Neural cell (in vitro differentiated cells): ENCODE measurements at regions not wholly inside any gene's neighbourhood (a gene's known extent, or its start where the extent isn't known, plus 50 kb on each side); places are given as distances from the start of the nearest gene placed in this dataset.

Experiments
- H2AFZ ChIP-seq: fragments of 200-600, 300-800 bp; sonication (generic), shearing (Covaris generic); 2 replicates; pipeline ENCODE4 v1.6.0; 2014; ENCODE audit warnings: low read depth, mild to moderate bottlenecking, antibody characterized with exemption, low read length, moderate library complexity
- H3F3A ChIP-seq: fragments of 200-600 bp; shearing (Covaris generic); 2 replicates; pipeline ENCODE4 v1.6.1; 2016; ENCODE audit warnings: mild to moderate bottlenecking, moderate library complexity, mixed read lengths, antibody characterized with exemption, low read length; ENCODE audit not compliant: insufficient read depth, poor library complexity, severe bottlenecking
- H3K27ac ChIP-seq: fragments of 200-600, 300-800 bp; sonication (generic), shearing (Covaris generic); 2 replicates; pipeline ENCODE4 v1.5.1; 2014; ENCODE audit warnings: mild to moderate bottlenecking, low read length, moderate library complexity
- H3K27me3 ChIP-seq: fragments of 300-800, 200-600 bp; sonication (generic), shearing (Covaris generic); 2 replicates; pipeline ENCODE4 v1.6.0; 2014; ENCODE audit warnings: mild to moderate bottlenecking, low read depth, low read length, moderate library complexity; ENCODE audit not compliant: insufficient read depth
- H3K36me3 ChIP-seq: fragments of 300-800, 200-600 bp; sonication (generic), shearing (Covaris generic); 2 replicates; pipeline ENCODE4 v1.5.1; 2014; ENCODE audit warnings: mild to moderate bottlenecking, antibody characterized with exemption, low read length, moderate library complexity; ENCODE audit not compliant: insufficient read depth
- H3K4me2 ChIP-seq: fragments of 300-800, 200-600 bp; sonication (generic), shearing (Covaris generic); 2 replicates; pipeline ENCODE4 v1.6.0; 2014; ENCODE audit warnings: mild to moderate bottlenecking, low read length
- H3K4me3 ChIP-seq: fragments of 300-800, 200-600 bp; sonication (generic), shearing (Covaris generic); 2 replicates; pipeline ENCODE4 v1.5.1; 2014; ENCODE audit warnings: mild to moderate bottlenecking, low read length, moderate library complexity
- H3K79me2 ChIP-seq: fragments of 200-600 bp; shearing (Covaris generic); replicated peaks from 2 replicates; pipeline ENCODE4 v1.6.0; 2014; ENCODE audit warnings: mild to moderate bottlenecking, low read length, moderate library complexity; ENCODE audit not compliant: insufficient read depth
- H3K9ac ChIP-seq: fragments of 300-800, 200-600 bp; sonication (generic), shearing (Covaris generic); 2 replicates; pipeline ENCODE4 v1.6.1; 2016; ENCODE audit warnings: mild to moderate bottlenecking, low read length, mixed read lengths
- H3K9me2 ChIP-seq: fragments of 200-600 bp; shearing (Covaris generic); 2 replicates; pipeline ENCODE4 v1.6.1; 2016; ENCODE audit warnings: mild to moderate bottlenecking, low read length, mixed read lengths; ENCODE audit not compliant: insufficient read depth
- H3K9me3 ChIP-seq: fragments of 200-600, 300-800 bp; sonication (generic), shearing (Covaris generic); 2 replicates; pipeline ENCODE4 v1.6.1; 2016; ENCODE audit warnings: mild to moderate bottlenecking, mixed run types, low read length, moderate library complexity, mixed read lengths
- H4K20me1 ChIP-seq: fragments of 200-600 bp; shearing (Covaris generic); 2 replicates; pipeline ENCODE4 v1.6.1; 2016; ENCODE audit warnings: mild to moderate bottlenecking, mixed run types; ENCODE audit not compliant: insufficient read depth
- CTCF ChIP-seq: fragments of 450-650 bp; IDR thresholded peaks from 2 replicates; pipeline ENCODE4 v1.5.1; 2014; ENCODE audit warnings: antibody characterized with exemption, mild to moderate bottlenecking, moderate library complexity; ENCODE audit not compliant: poor library complexity, severe bottlenecking
- EP300 ChIP-seq: fragments of 450-650 bp; conservative IDR thresholded peaks from 2 replicates; pipeline ENCODE4 v1.6.1; 2014; ENCODE audit warnings: antibody characterized with exemption, mild to moderate bottlenecking, moderate library complexity; ENCODE audit not compliant: poor library complexity, severe bottlenecking
- EZH2 ChIP-seq: fragments of 200-600, 300-800 bp; shearing (Covaris generic), sonication (generic); IDR thresholded peaks from 2 replicates; pipeline ENCODE4 v1.6.1; 2014; ENCODE audit warnings: antibody characterized with exemption, low read length, borderline replicate concordance, mild to moderate bottlenecking; ENCODE audit not compliant: insufficient read depth, poor library complexity, severe bottlenecking
- MXI1 ChIP-seq: fragments of 450-650 bp; conservative IDR thresholded peaks from 2 replicates; pipeline ENCODE4 v1.6.1; 2014; ENCODE audit warnings: antibody characterized with exemption, mild to moderate bottlenecking; ENCODE audit not compliant: poor library complexity, severe bottlenecking
- POLR2AphosphoS5 ChIP-seq: IDR thresholded peaks from 2 replicates; pipeline ENCODE4 v1.6.1; 2012
- RAD21 ChIP-seq: fragments of 450-650 bp; conservative IDR thresholded peaks from 2 replicates; pipeline ENCODE4 v1.6.1; 2014; ENCODE audit warnings: antibody characterized with exemption, mild to moderate bottlenecking, moderate library complexity
- REST ChIP-seq: IDR thresholded peaks from 2 replicates; pipeline ENCODE4 v1.6.1; 2012; ENCODE audit warnings: borderline replicate concordance
- SMC3 ChIP-seq: fragments of 450-650 bp; conservative IDR thresholded peaks from 2 replicates; pipeline ENCODE4 v1.6.1; 2014; ENCODE audit warnings: antibody characterized with exemption, mild to moderate bottlenecking, moderate library complexity; ENCODE audit not compliant: poor library complexity
- TAF1 ChIP-seq: IDR thresholded peaks from 2 replicates; pipeline ENCODE4 v1.6.1; 2012; ENCODE audit warnings: low read depth

DNA sequence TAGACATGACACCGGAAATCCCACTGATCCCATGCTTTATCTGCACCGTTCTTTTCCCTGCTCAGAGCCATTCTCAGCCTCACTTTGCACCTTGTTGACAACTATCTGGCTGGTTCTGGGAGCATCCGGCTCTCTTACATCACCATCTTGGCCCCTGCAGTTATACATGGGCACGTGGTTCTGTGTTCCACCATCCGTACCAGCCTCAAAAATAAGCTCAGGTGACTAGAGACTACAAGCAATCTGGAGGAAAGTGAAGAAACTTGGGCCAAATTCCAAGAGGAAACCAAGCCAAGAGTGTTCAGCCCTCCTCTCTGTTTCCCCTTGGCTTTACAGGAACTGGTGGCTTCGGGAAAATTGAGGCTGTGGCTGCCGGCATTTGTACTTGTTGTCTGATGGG, 244.6 kb upstream of the ACVR2A start:
- H3K9ac ChIP-seq = no peak overlapping the region
- H3K9me3 ChIP-seq = no peaks in the 10 kb centered on the region
- no peak overlapping the region for H3K4me3 ChIP-seq
- H3K79me2 ChIP-seq = no peaks in the 10 kb centered on the region
- TF ChIP-seq EZH2 = no peak
- TF ChIP-seq SMC3 = no peak
- no peak for TF ChIP-seq EP300
- no peak for TF ChIP-seq CTCF
- TF ChIP-seq REST = no peak
- TF ChIP-seq POLR2AphosphoS5 = no peak
- no peak for TF ChIP-seq RAD21
- no peak for TF ChIP-seq MXI1
- TF ChIP-seq TAF1 = no peak
- no peak overlapping the region for H3K27ac ChIP-seq
- H3K9me2 ChIP-seq = no peaks in the 10 kb centered on the region
- no peaks in the 10 kb centered on the region for H3K27me3 ChIP-seq
- H4K20me1 ChIP-seq = no peaks in the 10 kb centered on the region
- no peaks in the 10 kb centered on the region for H3F3A ChIP-seq
- H2AFZ ChIP-seq = no peak overlapping the region
- H3K36me3 ChIP-seq = no peaks in the 10 kb centered on the region
- no peak overlapping the region for H3K4me2 ChIP-seq

DNA sequence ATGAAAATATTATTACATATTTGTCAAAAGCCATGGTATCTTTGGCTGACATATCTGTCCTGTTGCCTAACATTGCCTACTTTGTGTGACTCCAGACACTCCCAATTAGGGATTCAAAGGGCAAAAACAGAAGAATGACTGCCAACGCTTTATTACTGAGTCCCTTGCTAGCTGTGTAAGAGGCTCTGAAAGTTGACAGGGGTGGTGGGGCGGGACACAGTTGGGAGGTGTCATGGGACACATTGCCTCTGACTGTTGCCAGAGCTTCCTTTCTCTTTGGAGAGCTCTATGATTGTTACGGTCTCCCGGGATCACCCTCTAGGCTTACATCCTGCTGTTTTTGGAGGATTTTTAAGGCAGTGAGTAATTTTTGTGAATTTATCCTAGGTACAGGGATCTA, 249.6 kb upstream of the ACVR2A start:
- H2AFZ ChIP-seq = no peak overlapping the region
- no peaks in the 10 kb centered on the region for H3F3A ChIP-seq
- H3K27me3 ChIP-seq = no peaks in the 10 kb centered on the region
- H3K9ac ChIP-seq = no peak overlapping the region
- H4K20me1 ChIP-seq = no peaks in the 10 kb centered on the region
- H3K27ac ChIP-seq = no peak overlapping the region
- no peak overlapping the region for H3K4me2 ChIP-seq
- H3K79me2 ChIP-seq = no peaks in the 10 kb centered on the region
- TF ChIP-seq CTCF = no peak
- TF ChIP-seq SMC3 = no peak
- TF ChIP-seq POLR2AphosphoS5 = no peak
- no peak for TF ChIP-seq EP300
- TF ChIP-seq EZH2 = no peak
- TF ChIP-seq MXI1 = no peak
- H3K4me3 ChIP-seq = no peak overlapping the region
- H3K36me3 ChIP-seq = no peaks in the 10 kb centered on the region
- no peaks in the 10 kb centered on the region for H3K9me2 ChIP-seq
- H3K9me3 ChIP-seq = no peaks in the 10 kb centered on the region
